GM23338 (cell line): ENCODE measurements at regions not wholly inside any gene's neighbourhood (a gene's known extent, or its start where the extent isn't known, plus 50 kb on each side); places are given as distances from the start of the nearest gene placed in this dataset.

Source experiments
- ATAC-seq: fragments of 200-7000 bp; cut with Tn5 transposase; 3 replicates; pipeline ENCODE4 v1.9.1; 2020
- DNase-seq: peaks from one replicate; pipeline ENCODE4 v3.0.0-alpha.2; 2015; ENCODE audit warnings: low spot score
- H2AFZ ChIP-seq: fragments of 200-600 bp; sonication (generic); 2 replicates; pipeline ENCODE4 v1.8.0; 2016; ENCODE audit warnings: antibody characterized with exemption, mild to moderate bottlenecking, moderate library complexity
- H3F3A ChIP-seq: fragments of 200-600 bp; sonication (generic); replicated peaks from 2 replicates; pipeline ENCODE4 v1.8.0; 2017; ENCODE audit warnings: antibody characterized with exemption, mixed run types, low read depth
- H3K27ac ChIP-seq: fragments of 200-600 bp; sonication (generic); 2 replicates; pipeline ENCODE4 v1.6.1; 2016; ENCODE audit warnings: low read depth
- H3K27me3 ChIP-seq: fragments of 200-600 bp; sonication (generic); 2 replicates; pipeline ENCODE4 v1.8.0; 2016; ENCODE audit warnings: mild to moderate bottlenecking, mixed run types, moderate library complexity; ENCODE audit not compliant: insufficient read depth
- H3K36me3 ChIP-seq: fragments of 200-600 bp; sonication (generic); 2 replicates; pipeline ENCODE4 v1.8.0; 2016; ENCODE audit warnings: mild to moderate bottlenecking; ENCODE audit not compliant: insufficient read depth
- H3K4me1 ChIP-seq: fragments of 200-600 bp; sonication (generic); 2 replicates; pipeline ENCODE4 v1.8.0; 2016; ENCODE audit warnings: mild to moderate bottlenecking, moderate library complexity; ENCODE audit not compliant: insufficient read depth
- H3K4me2 ChIP-seq: fragments of 200-600 bp; sonication (generic); 2 replicates; pipeline ENCODE4 v1.7.1; 2017; ENCODE audit warnings: mixed run types
- H3K4me3 ChIP-seq: fragments of 200-600 bp; sonication (generic); 2 replicates; pipeline ENCODE4 v1.6.1; 2016; ENCODE audit warnings: mixed run types
- H3K79me2 ChIP-seq: fragments of 200-600 bp; sonication (generic); replicated peaks from 2 replicates; pipeline ENCODE4 v1.8.0; 2017; ENCODE audit warnings: mild to moderate bottlenecking; ENCODE audit not compliant: insufficient read depth
- H3K9me2 ChIP-seq: fragments of 200-600 bp; sonication (generic); 2 replicates; pipeline ENCODE4 v1.8.0; 2017; ENCODE audit not compliant: insufficient read depth
- H4K20me1 ChIP-seq: fragments of 200-600 bp; sonication (generic); replicated peaks from 2 replicates; pipeline ENCODE4 v1.8.0; 2017; ENCODE audit warnings: mild to moderate bottlenecking; ENCODE audit not compliant: insufficient read depth
- H3K27ac Mint-ChIP-seq: 2 replicates; pipeline ENCODE4 v1.8.0; 2020; ENCODE audit warnings: inconsistent platforms, mild to moderate bottlenecking, moderate library complexity, mixed read lengths
- H3K27me3 Mint-ChIP-seq: 3 replicates; pipeline ENCODE4 v1.8.0; 2022; ENCODE audit warnings: low read depth, mild to moderate bottlenecking, moderate library complexity, mixed read lengths, inconsistent platforms; ENCODE audit not compliant: insufficient read depth, poor library complexity
- H3K36me3 Mint-ChIP-seq: 3 replicates; pipeline ENCODE4 v1.8.0; 2021; ENCODE audit warnings: low read depth, mild to moderate bottlenecking, inconsistent platforms, moderate library complexity, mixed read lengths
- H3K4me1 Mint-ChIP-seq: 3 replicates; pipeline ENCODE4 v1.8.0; 2020; ENCODE audit warnings: mild to moderate bottlenecking, inconsistent platforms, mixed read lengths
- H3K4me3 Mint-ChIP-seq: 3 replicates; pipeline ENCODE4 v1.8.0; 2021; ENCODE audit warnings: moderate library complexity, mild to moderate bottlenecking, inconsistent platforms, mixed read lengths
- H3K9me3 Mint-ChIP-seq: 3 replicates; pipeline ENCODE4 v1.8.0; 2020; ENCODE audit warnings: moderate library complexity, mild to moderate bottlenecking, inconsistent platforms, mixed read lengths
- CREB1 ChIP-seq: fragments of 250-450 bp; sonication (Bioruptor Pico); IDR thresholded peaks from 2 replicates; pipeline ENCODE4 v1.5.0; 2020; ENCODE audit warnings: low read depth, mild to moderate bottlenecking, moderate library complexity
- EZH2 ChIP-seq: fragments of 200-600 bp; sonication (generic); IDR thresholded peaks from one replicate; pipeline ENCODE4 v1.8.0; 2017; ENCODE audit warnings: antibody characterized with exemption, mild to moderate bottlenecking, low read depth; ENCODE audit not compliant: unreplicated experiment
- EZH2phosphoT487 ChIP-seq: fragments of 200-600 bp; sonication (generic); IDR thresholded peaks from one replicate; pipeline ENCODE4 v1.8.1; 2018; ENCODE audit warnings: antibody characterized with exemption; ENCODE audit not compliant: unreplicated experiment
- JUNB ChIP-seq: IDR thresholded peaks from one replicate; pipeline ENCODE4 v1.6.1; 2016; ENCODE audit warnings: antibody characterized with exemption; ENCODE audit not compliant: unreplicated experiment
- NANOG ChIP-seq: IDR thresholded peaks from 2 replicates; pipeline ENCODE4 v1.6.1; 2016; ENCODE audit warnings: antibody characterized with exemption, borderline replicate concordance
- POLR2AphosphoS5 ChIP-seq: IDR thresholded peaks from 2 replicates; pipeline ENCODE4 v1.6.1; 2016; ENCODE audit warnings: antibody characterized with exemption, low read depth
- STAT1 ChIP-seq: IDR thresholded peaks from one replicate; pipeline ENCODE4 v1.6.1; 2016; ENCODE audit warnings: antibody characterized with exemption; ENCODE audit not compliant: unreplicated experiment
- ZNF114 ChIP-seq: fragments of 250-450 bp; sonication (Bioruptor Pico); IDR thresholded peaks from 2 replicates; pipeline ENCODE4 v1.5.0; 2020; ENCODE audit warnings: mild to moderate bottlenecking, moderate library complexity
- TF ChIP-seq, protein P1 (sequence below), 2 experiments: fragments of 200-600 bp in 1 of 2; sonication (generic) in 1 of 2; conservative IDR thresholded peaks; 2 replicates each; pipeline versions ENCODE4 v1.5.1 to v1.6.1; 2016 to 2017; ENCODE audit warnings: antibody characterized with exemption in 2 of 2, low read depth in 2 of 2, mild to moderate bottlenecking in 2 of 2, moderate library complexity in 1 of 2
- TF ChIP-seq, protein P2 (sequence below): IDR thresholded peaks from one replicate; pipeline ENCODE4 v1.6.1; 2018; ENCODE audit warnings: antibody characterized with exemption; ENCODE audit not compliant: unreplicated experiment
- TF ChIP-seq, protein P3 (sequence below): IDR thresholded peaks from 2 replicates; pipeline ENCODE4 v1.6.1; 2016; ENCODE audit warnings: antibody characterized with exemption

DNA sequence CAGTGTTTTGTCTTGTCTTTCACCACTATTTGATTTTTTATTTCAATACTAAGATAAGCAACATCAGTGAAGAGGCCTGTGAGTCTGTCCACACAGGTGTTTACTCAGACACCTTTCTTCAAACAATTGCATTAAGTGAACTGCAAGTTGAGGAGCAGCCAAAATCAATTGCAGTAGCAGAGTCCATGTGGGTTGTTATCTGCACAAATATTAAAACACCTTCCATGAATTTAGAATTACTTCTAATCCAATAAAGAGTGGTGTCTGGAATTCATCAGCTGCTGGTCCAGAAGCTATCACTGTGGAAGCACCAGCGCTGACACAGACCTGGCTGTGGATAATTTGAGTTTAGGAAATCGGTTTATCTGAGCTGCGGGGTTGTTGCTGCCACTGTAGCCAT lies 83.5 kb upstream of the FAT3 start:
- H3K4me1 ChIP-seq: no peaks in the 10 kb centered on the region

DNA sequence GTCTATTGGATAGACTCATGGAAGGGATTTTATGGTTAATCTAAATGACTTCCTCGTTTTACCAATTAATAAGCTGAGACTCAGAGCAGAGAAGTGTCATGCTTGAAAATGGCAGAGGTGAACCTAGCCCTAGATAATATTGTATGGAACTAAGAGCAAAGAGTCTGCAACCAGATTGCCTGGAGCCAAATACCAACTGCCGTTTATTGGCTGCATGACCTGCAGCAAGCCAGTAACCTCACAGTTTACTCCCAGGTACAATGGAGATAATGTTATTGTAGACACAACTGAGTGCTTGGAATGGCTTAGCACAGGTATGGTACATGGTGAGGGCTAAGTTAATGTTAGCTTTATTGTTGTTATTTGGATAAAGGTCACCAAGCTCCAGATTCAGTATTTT lies 84.6 kb upstream of the FAT3 start:
- Histone ChIP-seq H4K20me1 (no peaks in the 10 kb centered on the region), H3F3A (no peaks in the 10 kb centered on the region), H3K36me3 (no peaks in the 10 kb centered on the region), H3K9me2 (no peaks in the 10 kb centered on the region), H3K4me2 (no peak overlapping the region), H3K4me3 (no peak overlapping the region), H3K79me2 (no peaks in the 10 kb centered on the region), H2AFZ (no peak overlapping the region), H3K27ac (no peak overlapping the region), H3K27me3 (no peaks in the 10 kb centered on the region), H3K4me1 (no peaks in the 10 kb centered on the region)
- Mint-ChIP-seq H3K27me3 (no peaks in the 10 kb centered on the region), H3K4me3 (no peak overlapping the region), H3K27ac (no peak overlapping the region), H3K4me1 (no peaks in the 10 kb centered on the region), H3K36me3 (no peaks in the 10 kb centered on the region), H3K9me3 (no peaks in the 10 kb centered on the region)
- TF ChIP-seq JUNB (no peak), CREB1 (no peak), EZH2 (no peak), ZNF114 (CRISPR knock-in tag) (no peak), STAT1 (no peak), POLR2AphosphoS5 (no peak), NANOG (no peak), EZH2phosphoT487 (no peak)
- TF ChIP-seq, protein P1, sequence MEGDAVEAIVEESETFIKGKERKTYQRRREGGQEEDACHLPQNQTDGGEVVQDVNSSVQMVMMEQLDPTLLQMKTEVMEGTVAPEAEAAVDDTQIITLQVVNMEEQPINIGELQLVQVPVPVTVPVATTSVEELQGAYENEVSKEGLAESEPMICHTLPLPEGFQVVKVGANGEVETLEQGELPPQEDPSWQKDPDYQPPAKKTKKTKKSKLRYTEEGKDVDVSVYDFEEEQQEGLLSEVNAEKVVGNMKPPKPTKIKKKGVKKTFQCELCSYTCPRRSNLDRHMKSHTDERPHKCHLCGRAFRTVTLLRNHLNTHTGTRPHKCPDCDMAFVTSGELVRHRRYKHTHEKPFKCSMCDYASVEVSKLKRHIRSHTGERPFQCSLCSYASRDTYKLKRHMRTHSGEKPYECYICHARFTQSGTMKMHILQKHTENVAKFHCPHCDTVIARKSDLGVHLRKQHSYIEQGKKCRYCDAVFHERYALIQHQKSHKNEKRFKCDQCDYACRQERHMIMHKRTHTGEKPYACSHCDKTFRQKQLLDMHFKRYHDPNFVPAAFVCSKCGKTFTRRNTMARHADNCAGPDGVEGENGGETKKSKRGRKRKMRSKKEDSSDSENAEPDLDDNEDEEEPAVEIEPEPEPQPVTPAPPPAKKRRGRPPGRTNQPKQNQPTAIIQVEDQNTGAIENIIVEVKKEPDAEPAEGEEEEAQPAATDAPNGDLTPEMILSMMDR (conservative IDR thresholded peaks at IDR 0.05; ENCODE audit: low read depth in 2 of 2): no peak
- DNase-seq (no peak), ATAC-seq (no peak)

More for the DNA sequence above, 83.5 kb upstream of the FAT3 start:
- no peaks in the 10 kb centered on the region for H4K20me1 ChIP-seq
- no peaks in the 10 kb centered on the region for H3K27me3 ChIP-seq
- no peak overlapping the region for H3K27ac ChIP-seq
- DNase-seq (no peak), ATAC-seq (no peak)
- H3K9me2 ChIP-seq: no peaks in the 10 kb centered on the region
- H3K4me2 ChIP-seq: no peak overlapping the region
- Mint-ChIP-seq H3K36me3 (no peaks in the 10 kb centered on the region), H3K27me3 (no peaks in the 10 kb centered on the region), H3K4me3 (no peak overlapping the region), H3K27ac (no peak overlapping the region), H3K9me3 (no peaks in the 10 kb centered on the region), H3K4me1 (peaks cover 4% of the 10 kb centered on the region; the same call in 1 of the 3 replicates)
- H3K36me3 ChIP-seq: no peaks in the 10 kb centered on the region
- H3K4me3 ChIP-seq: no peak overlapping the region
- no peaks in the 10 kb centered on the region for H3F3A ChIP-seq
- TF ChIP-seq STAT1 (no peak), JUNB (no peak)
- no peaks in the 10 kb centered on the region for H3K79me2 ChIP-seq
- no peak overlapping the region for H2AFZ ChIP-seq

DNA sequence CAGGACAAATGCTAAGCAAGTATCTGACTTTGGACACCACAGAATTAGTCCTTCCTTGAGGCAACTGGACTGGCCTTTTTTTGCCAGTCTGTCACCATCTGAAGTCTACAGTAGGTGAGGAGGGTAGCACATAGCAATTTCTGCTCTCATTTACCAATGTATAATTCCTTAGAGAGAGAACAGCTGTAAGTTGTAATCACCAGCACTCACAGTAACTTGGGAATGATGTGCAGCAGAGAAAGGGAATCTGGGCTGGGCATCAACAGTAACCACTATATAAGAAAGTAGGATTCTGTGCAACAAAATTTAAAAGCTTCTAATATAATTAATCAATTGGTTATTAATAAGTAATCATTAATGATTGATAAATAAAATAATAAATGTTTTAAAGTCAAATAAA lies 86.3 kb upstream of the FAT3 start:
- no peak for ATAC-seq
- TF ChIP-seq JUNB (no peak), EZH2 (no peak)
- TF ChIP-seq, protein P2, sequence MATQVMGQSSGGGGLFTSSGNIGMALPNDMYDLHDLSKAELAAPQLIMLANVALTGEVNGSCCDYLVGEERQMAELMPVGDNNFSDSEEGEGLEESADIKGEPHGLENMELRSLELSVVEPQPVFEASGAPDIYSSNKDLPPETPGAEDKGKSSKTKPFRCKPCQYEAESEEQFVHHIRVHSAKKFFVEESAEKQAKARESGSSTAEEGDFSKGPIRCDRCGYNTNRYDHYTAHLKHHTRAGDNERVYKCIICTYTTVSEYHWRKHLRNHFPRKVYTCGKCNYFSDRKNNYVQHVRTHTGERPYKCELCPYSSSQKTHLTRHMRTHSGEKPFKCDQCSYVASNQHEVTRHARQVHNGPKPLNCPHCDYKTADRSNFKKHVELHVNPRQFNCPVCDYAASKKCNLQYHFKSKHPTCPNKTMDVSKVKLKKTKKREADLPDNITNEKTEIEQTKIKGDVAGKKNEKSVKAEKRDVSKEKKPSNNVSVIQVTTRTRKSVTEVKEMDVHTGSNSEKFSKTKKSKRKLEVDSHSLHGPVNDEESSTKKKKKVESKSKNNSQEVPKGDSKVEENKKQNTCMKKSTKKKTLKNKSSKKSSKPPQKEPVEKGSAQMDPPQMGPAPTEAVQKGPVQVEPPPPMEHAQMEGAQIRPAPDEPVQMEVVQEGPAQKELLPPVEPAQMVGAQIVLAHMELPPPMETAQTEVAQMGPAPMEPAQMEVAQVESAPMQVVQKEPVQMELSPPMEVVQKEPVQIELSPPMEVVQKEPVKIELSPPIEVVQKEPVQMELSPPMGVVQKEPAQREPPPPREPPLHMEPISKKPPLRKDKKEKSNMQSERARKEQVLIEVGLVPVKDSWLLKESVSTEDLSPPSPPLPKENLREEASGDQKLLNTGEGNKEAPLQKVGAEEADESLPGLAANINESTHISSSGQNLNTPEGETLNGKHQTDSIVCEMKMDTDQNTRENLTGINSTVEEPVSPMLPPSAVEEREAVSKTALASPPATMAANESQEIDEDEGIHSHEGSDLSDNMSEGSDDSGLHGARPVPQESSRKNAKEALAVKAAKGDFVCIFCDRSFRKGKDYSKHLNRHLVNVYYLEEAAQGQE: no peak
- TF ChIP-seq, protein P3, sequence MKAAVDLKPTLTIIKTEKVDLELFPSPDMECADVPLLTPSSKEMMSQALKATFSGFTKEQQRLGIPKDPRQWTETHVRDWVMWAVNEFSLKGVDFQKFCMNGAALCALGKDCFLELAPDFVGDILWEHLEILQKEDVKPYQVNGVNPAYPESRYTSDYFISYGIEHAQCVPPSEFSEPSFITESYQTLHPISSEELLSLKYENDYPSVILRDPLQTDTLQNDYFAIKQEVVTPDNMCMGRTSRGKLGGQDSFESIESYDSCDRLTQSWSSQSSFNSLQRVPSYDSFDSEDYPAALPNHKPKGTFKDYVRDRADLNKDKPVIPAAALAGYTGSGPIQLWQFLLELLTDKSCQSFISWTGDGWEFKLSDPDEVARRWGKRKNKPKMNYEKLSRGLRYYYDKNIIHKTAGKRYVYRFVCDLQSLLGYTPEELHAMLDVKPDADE: no peak

More for the DNA sequence above, 86.3 kb upstream of the FAT3 start:
- Histone ChIP-seq H3K27ac (no peak overlapping the region), H3K27me3 (no peaks in the 10 kb centered on the region), H3K36me3 (no peaks in the 10 kb centered on the region), H3K4me3 (no peak overlapping the region), H2AFZ (no peak overlapping the region), H3K4me1 (no peaks in the 10 kb centered on the region), H3F3A (no peaks in the 10 kb centered on the region), H3K9me2 (peaks cover 5% of the 10 kb centered on the region; the same call in 1 of the 2 replicates), H4K20me1 (no peaks in the 10 kb centered on the region), H3K79me2 (no peaks in the 10 kb centered on the region), H3K4me2 (no peak overlapping the region)
- H3K9me3 Mint-ChIP-seq: no peaks in the 10 kb centered on the region
- no peak overlapping the region for H3K27ac Mint-ChIP-seq
- no peaks in the 10 kb centered on the region for H3K4me1 Mint-ChIP-seq
- H3K27me3 Mint-ChIP-seq: no peaks in the 10 kb centered on the region
- DNase-seq: no peak
- H3K36me3 Mint-ChIP-seq: no peaks in the 10 kb centered on the region
- H3K4me3 Mint-ChIP-seq: no peak overlapping the region
